OCI-LY7 (cell line): ENCODE measurements at regions not wholly inside any gene's neighbourhood (a gene's known extent, or its start where the extent isn't known, plus 50 kb on each side); places are given as distances from the start of the nearest gene placed in this dataset.

Source experiments
- BruUV-seq: library from RNA; stranded (reverse); fragments of 400-500 nt; replicated peaks from 2 replicates; lab custom pipeline; 2021; lab: Mats Ljungman, UMichigan
- CTCF ChIA-PET: fragments of 300-600 bp; sonication (Branson Sonifier 250); formaldehyde crosslinking; loops from one replicate; lab custom pipeline; 2022; ENCODE audit warnings: antibody characterized with exemption; ENCODE audit not compliant: unreplicated experiment; lab: Charles Lee
- POLR2A ChIA-PET: fragments of 300-600 bp; sonication (Branson Sonifier 250); formaldehyde crosslinking; loops from one replicate; lab custom pipeline; 2022; ENCODE audit warnings: antibody characterized with exemption; lab: Charles Lee
- DNase-seq: peaks from one replicate; pipeline ENCODE4 v3.0.0-alpha.2; 2015; ENCODE audit warnings: low spot score
- H2AFZ ChIP-seq: fragments of 200-600 bp; sonication (generic), shearing (Covaris generic); 2 replicates; pipeline ENCODE4 v1.6.1; 2014; ENCODE audit warnings: mild to moderate bottlenecking, antibody characterized with exemption, low read length, moderate library complexity
- H3K27ac ChIP-seq: fragments of 200-600 bp; sonication (generic); 2 replicates; pipeline ENCODE4 v1.5.1; 2014; ENCODE audit warnings: mixed run types, low read depth, mild to moderate bottlenecking, moderate library complexity, low read length, inconsistent platforms; ENCODE audit not compliant: poor library complexity, severe bottlenecking
- H3K36me3 ChIP-seq: fragments of 200-600 bp; sonication (generic); 2 replicates; pipeline ENCODE4 v1.6.1; 2014; ENCODE audit warnings: mild to moderate bottlenecking, antibody characterized with exemption, low read length, moderate library complexity, mixed read lengths; ENCODE audit not compliant: insufficient read depth
- H3K4me1 ChIP-seq: fragments of 200-600 bp; sonication (generic); 2 replicates; pipeline ENCODE4 v1.5.1; 2014; ENCODE audit warnings: mild to moderate bottlenecking, low read length; ENCODE audit not compliant: insufficient read depth, poor library complexity, severe bottlenecking
- H3K4me2 ChIP-seq: fragments of 200-600 bp; sonication (generic); 2 replicates; pipeline ENCODE4 v1.6.1; 2014; ENCODE audit warnings: mild to moderate bottlenecking, low read length
- H3K4me3 ChIP-seq: fragments of 200-600 bp; sonication (generic); 2 replicates; pipeline ENCODE4 v1.5.1; 2014; ENCODE audit warnings: mild to moderate bottlenecking, low read depth, low read length; ENCODE audit not compliant: poor library complexity, severe bottlenecking
- H3K79me2 ChIP-seq: fragments of 200-600 bp; sonication (generic); 2 replicates; pipeline ENCODE4 v1.6.1; 2016; ENCODE audit warnings: low read depth, mild to moderate bottlenecking, low read length, moderate library complexity, mixed read lengths; ENCODE audit not compliant: insufficient read depth
- H3K9me2 ChIP-seq: fragments of 200-600 bp; sonication (generic); 2 replicates; pipeline ENCODE4 v1.6.1; 2016; ENCODE audit warnings: mild to moderate bottlenecking, low read length, mixed read lengths; ENCODE audit not compliant: insufficient read depth
- H3K9me3 ChIP-seq: fragments of 200-600 bp; sonication (generic); 2 replicates; pipeline ENCODE4 v1.6.1; 2014; ENCODE audit warnings: mild to moderate bottlenecking, mixed run types, low read length, mixed read lengths
- H4K20me1 ChIP-seq: fragments of 200-600 bp; sonication (generic); 2 replicates; pipeline ENCODE4 v1.6.1; 2014; ENCODE audit warnings: mild to moderate bottlenecking, antibody characterized with exemption, low read length, moderate library complexity, mixed read lengths; ENCODE audit not compliant: insufficient read depth
- CTCF ChIP-seq: fragments of 200-600 bp; sonication (generic); conservative IDR thresholded peaks from 2 replicates; pipeline ENCODE4 v1.5.1; 2014; ENCODE audit warnings: mild to moderate bottlenecking, antibody characterized with exemption, low read length, moderate library complexity, mixed read lengths
- EZH2phosphoT487 ChIP-seq: fragments of 200-600 bp; sonication (generic); IDR thresholded peaks from 2 replicates; pipeline ENCODE4 v1.6.1; 2018; ENCODE audit warnings: low read depth, borderline replicate concordance, mild to moderate bottlenecking, mixed run types, antibody characterized with exemption, low read length, moderate library complexity, mixed read lengths
- intact Hi-C: fragments of 100-400 bp; cut with micrococcal nuclease; formaldehyde crosslinking; loops from one replicate; pipeline ENCODE4 v1.10.0; 2022; ENCODE audit not compliant: unreplicated experiment

GRCh38 chr13:99875391-99875790 lies 96.2 kb downstream of the ZIC5 start:
- no peaks in the 10 kb centered on the region for H4K20me1 ChIP-seq
- ChIA-PET CTCF (no interaction called here), POLR2A (no interaction called here)
- H3K9me3 ChIP-seq, result no peaks in the 10 kb centered on the region
- TF ChIP-seq CTCF, result no peak
- no peak for TF ChIP-seq EZH2phosphoT487
- peaks cover 10% of the 10 kb centered on the region for H3K4me1 ChIP-seq
- no peaks in the 10 kb centered on the region for H3K9me2 ChIP-seq
- no peak overlapping the region for H3K4me2 ChIP-seq
- H3K36me3 ChIP-seq, result no peaks in the 10 kb centered on the region
- intact Hi-C loops, result no loop called here
- H3K4me3 ChIP-seq, result no peak overlapping the region
- BruUV-seq, result no TSS peak
- H2AFZ ChIP-seq, result no peak overlapping the region
- H3K79me2 ChIP-seq, result no peaks in the 10 kb centered on the region
- no peak for DNase-seq
- H3K27ac ChIP-seq, result no peak overlapping the region

GRCh38 chr13:99873832-99874430 lies 97.6 kb downstream of the ZIC5 start:
- no peak overlapping the region for H2AFZ ChIP-seq
- intact Hi-C loops, result no loop called here
- no peak for DNase-seq
- H3K4me3 ChIP-seq, result no peak overlapping the region
- H3K4me1 ChIP-seq, result peaks cover 10% of the 10 kb centered on the region
- no peak overlapping the region for H3K27ac ChIP-seq
- H3K9me3 ChIP-seq, result no peaks in the 10 kb centered on the region
- no TSS peak for BruUV-seq
- no peaks in the 10 kb centered on the region for H3K9me2 ChIP-seq
- no peaks in the 10 kb centered on the region for H3K79me2 ChIP-seq
- H3K36me3 ChIP-seq, result no peaks in the 10 kb centered on the region
- H4K20me1 ChIP-seq, result no peaks in the 10 kb centered on the region
- ChIA-PET POLR2A (no interaction called here), CTCF (no interaction called here)
- no peak for TF ChIP-seq CTCF
- TF ChIP-seq EZH2phosphoT487, result no peak
- H3K4me2 ChIP-seq, result no peak overlapping the region

GRCh38 chr13:99873141-99873540 lies 98.4 kb downstream of the ZIC5 start:
- no peak for DNase-seq
- peaks cover 10% of the 10 kb centered on the region for H3K4me1 ChIP-seq
- BruUV-seq, result no TSS peak
- no peaks in the 10 kb centered on the region for H3K79me2 ChIP-seq
- ChIA-PET CTCF (no interaction called here), POLR2A (no interaction called here)
- TF ChIP-seq EZH2phosphoT487 (no peak), CTCF (no peak)
- H3K4me2 ChIP-seq, result no peak overlapping the region
- no peaks in the 10 kb centered on the region for H3K9me2 ChIP-seq
- no peaks in the 10 kb centered on the region for H3K9me3 ChIP-seq
- intact Hi-C loops, result no loop called here
- no peak overlapping the region for H3K27ac ChIP-seq
- no peak overlapping the region for H3K4me3 ChIP-seq
- no peaks in the 10 kb centered on the region for H3K36me3 ChIP-seq
- H2AFZ ChIP-seq, result no peak overlapping the region
- no peaks in the 10 kb centered on the region for H4K20me1 ChIP-seq
